ENCODE measurements at regions not wholly inside any gene's neighbourhood (a gene's known extent, or its start where the extent isn't known, plus 50 kb on each side); places are given as distances from the start of the nearest gene placed in this dataset.

GRCh38 chr13:75123428-75123827, 358.5 kb downstream of the TBC1D4 start (continued):
- TF ChIP-seq STAT6 (CRISPR knock-in tag; IDR thresholded peaks at IDR 0.05) = no peak

GRCh38 chr13:75120085-75120484, 361.9 kb downstream of the TBC1D4 start:
- in situ Hi-C loops (cut with MboI) (no loop called here), intact Hi-C loops (cut with micrococcal nuclease) (no loop called here)
- 0% methylated on average over 4 of the region's 4 CpGs for WGBS (ENCODE audit: insufficient coverage, low coverage, missing lambda C conversion rate)
- Histone ChIP-seq H3K9me1 (ENCODE audit: control insufficient read depth, insufficient read depth, low read length) (no peaks in the 10 kb centered on the region), H3K27me3 (ENCODE audit: control insufficient read depth in 2 of 2, insufficient read depth in 2 of 2, low read length in 2 of 2) (no peaks in the 10 kb centered on the region), H3K9ac (ENCODE audit: insufficient read depth in 1 of 2, low read depth in 2 of 2, low read length in 2 of 2) (no peak overlapping the region), H3K4me1 (replicated peaks in 1 of 2; ENCODE audit: control insufficient read depth in 2 of 2, insufficient read depth in 2 of 2, low read length in 2 of 2) (no peaks in the 10 kb centered on the region), H3K79me2 (ENCODE audit: control insufficient read depth, insufficient read depth, low read length) (no peaks in the 10 kb centered on the region), H3K9me3 (replicated peaks; ENCODE audit: control insufficient read depth, insufficient read depth, low read depth, low read length) (no peaks in the 10 kb centered on the region), H4K20me1 (replicated peaks; ENCODE audit: control insufficient read depth, insufficient read depth, low read length) (no peaks in the 10 kb centered on the region), H3K36me3 (ENCODE audit: control insufficient read depth, insufficient read depth, low read length) (no peaks in the 10 kb centered on the region), H3K27ac (ENCODE audit: extremely low read depth, low read depth, low read length) (no peak overlapping the region), H3K4me2 (ENCODE audit: insufficient read depth, low read length) (no peak overlapping the region), H2AFZ (ENCODE audit: low read depth, low read length) (no peak overlapping the region), H3K4me3 (no peak overlapping the region)
- POLR2A ChIA-PET = no interaction called here
- ATAC-seq (no peak), FAIRE-seq (no peak), DNase-seq (ENCODE audit: extremely low read depth in 1 of 4, low spot score in 3 of 4) (no peak)
- TF ChIP-seq ZSCAN29 (IDR thresholded peaks at IDR 0.05) = no peak
- CTCF ChIA-PET (ENCODE audit: low intra/inter-chr PET ratio) = no interaction called here
- no TSS peak for BruUV-seq (replicated peaks)

GRCh38 chr13:75115171-75115570, 366.8 kb downstream of the TBC1D4 start:
- DNase-seq (ENCODE audit: extremely low read depth in 1 of 4, low spot score in 3 of 4) (no peak), ATAC-seq (no peak), FAIRE-seq (no peak)
- Histone ChIP-seq H4K20me1 (replicated peaks; ENCODE audit: control insufficient read depth, insufficient read depth, low read length) (no peaks in the 10 kb centered on the region), H2AFZ (ENCODE audit: low read depth, low read length) (no peak overlapping the region), H3K9ac (ENCODE audit: insufficient read depth in 1 of 2, low read depth in 2 of 2, low read length in 2 of 2) (no peak overlapping the region), H3K27ac (ENCODE audit: extremely low read depth, low read depth, low read length) (no peak overlapping the region), H3K27me3 (ENCODE audit: control insufficient read depth in 2 of 2, insufficient read depth in 2 of 2, low read length in 2 of 2) (no peaks in the 10 kb centered on the region), H3K79me2 (ENCODE audit: control insufficient read depth, insufficient read depth, low read length) (no peaks in the 10 kb centered on the region), H3K9me3 (replicated peaks; ENCODE audit: control insufficient read depth, insufficient read depth, low read depth, low read length) (no peaks in the 10 kb centered on the region), H3K36me3 (ENCODE audit: control insufficient read depth, insufficient read depth, low read length) (no peaks in the 10 kb centered on the region), H3K4me3 (no peak overlapping the region), H3K4me2 (ENCODE audit: insufficient read depth, low read length) (no peak overlapping the region), H3K4me1 (replicated peaks in 1 of 2; ENCODE audit: control insufficient read depth in 2 of 2, insufficient read depth in 2 of 2, low read length in 2 of 2) (no peaks in the 10 kb centered on the region), H3K9me1 (ENCODE audit: control insufficient read depth, insufficient read depth, low read length) (no peaks in the 10 kb centered on the region)
- BruUV-seq (replicated peaks) = no TSS peak
- ChIA-PET POLR2A (no interaction called here), CTCF (ENCODE audit: low intra/inter-chr PET ratio) (no interaction called here)
- no peak for TF ChIP-seq E2F3 (CRISPR knock-in tag; IDR thresholded peaks at IDR 0.05)
- TF ChIP-seq NFXL1 (CRISPR knock-in tag; IDR thresholded peaks at IDR 0.05) = no peak
- no peak for TF ChIP-seq ZNF3 (CRISPR knock-in tag; IDR thresholded peaks at IDR 0.05)
- no peak for TF ChIP-seq ZNF764 (CRISPR knock-in tag; IDR thresholded peaks at IDR 0.05; ENCODE audit: low read depth)
- in situ Hi-C loops (cut with MboI) (no loop called here), intact Hi-C loops (cut with micrococcal nuclease) (no loop called here)
- 0% methylated on average over 2 of the region's 2 CpGs for WGBS (ENCODE audit: insufficient coverage, low coverage, missing lambda C conversion rate)

Measured in K562 (cell line).